GM23338 (cell line): ENCODE measurements at regions not wholly inside any gene's neighbourhood (a gene's known extent, or its start where the extent isn't known, plus 50 kb on each side); places are given as distances from the start of the nearest gene placed in this dataset.

Experiments used
- ATAC-seq: fragments of 200-7000 bp; cut with Tn5 transposase; 3 replicates; pipeline ENCODE4 v1.9.1; 2020
- DNase-seq: peaks from one replicate; pipeline ENCODE4 v3.0.0-alpha.2; 2015; ENCODE audit warnings: low spot score
- H2AFZ ChIP-seq: fragments of 200-600 bp; sonication (generic); 2 replicates; pipeline ENCODE4 v1.8.0; 2016; ENCODE audit warnings: antibody characterized with exemption, mild to moderate bottlenecking, moderate library complexity
- H3F3A ChIP-seq: fragments of 200-600 bp; sonication (generic); replicated peaks from 2 replicates; pipeline ENCODE4 v1.8.0; 2017; ENCODE audit warnings: antibody characterized with exemption, mixed run types, low read depth
- H3K27ac ChIP-seq: fragments of 200-600 bp; sonication (generic); 2 replicates; pipeline ENCODE4 v1.6.1; 2016; ENCODE audit warnings: low read depth
- H3K27me3 ChIP-seq: fragments of 200-600 bp; sonication (generic); 2 replicates; pipeline ENCODE4 v1.8.0; 2016; ENCODE audit warnings: mild to moderate bottlenecking, mixed run types, moderate library complexity; ENCODE audit not compliant: insufficient read depth
- H3K36me3 ChIP-seq: fragments of 200-600 bp; sonication (generic); 2 replicates; pipeline ENCODE4 v1.8.0; 2016; ENCODE audit warnings: mild to moderate bottlenecking; ENCODE audit not compliant: insufficient read depth
- H3K4me1 ChIP-seq: fragments of 200-600 bp; sonication (generic); 2 replicates; pipeline ENCODE4 v1.8.0; 2016; ENCODE audit warnings: mild to moderate bottlenecking, moderate library complexity; ENCODE audit not compliant: insufficient read depth
- H3K4me2 ChIP-seq: fragments of 200-600 bp; sonication (generic); 2 replicates; pipeline ENCODE4 v1.7.1; 2017; ENCODE audit warnings: mixed run types
- H3K4me3 ChIP-seq: fragments of 200-600 bp; sonication (generic); 2 replicates; pipeline ENCODE4 v1.6.1; 2016; ENCODE audit warnings: mixed run types
- H3K79me2 ChIP-seq: fragments of 200-600 bp; sonication (generic); replicated peaks from 2 replicates; pipeline ENCODE4 v1.8.0; 2017; ENCODE audit warnings: mild to moderate bottlenecking; ENCODE audit not compliant: insufficient read depth
- H3K9me2 ChIP-seq: fragments of 200-600 bp; sonication (generic); 2 replicates; pipeline ENCODE4 v1.8.0; 2017; ENCODE audit not compliant: insufficient read depth
- H4K20me1 ChIP-seq: fragments of 200-600 bp; sonication (generic); replicated peaks from 2 replicates; pipeline ENCODE4 v1.8.0; 2017; ENCODE audit warnings: mild to moderate bottlenecking; ENCODE audit not compliant: insufficient read depth
- H3K27ac Mint-ChIP-seq: 2 replicates; pipeline ENCODE4 v1.8.0; 2020; ENCODE audit warnings: inconsistent platforms, mild to moderate bottlenecking, moderate library complexity, mixed read lengths
- H3K27me3 Mint-ChIP-seq: 3 replicates; pipeline ENCODE4 v1.8.0; 2022; ENCODE audit warnings: low read depth, mild to moderate bottlenecking, moderate library complexity, mixed read lengths, inconsistent platforms; ENCODE audit not compliant: insufficient read depth, poor library complexity
- H3K36me3 Mint-ChIP-seq: 3 replicates; pipeline ENCODE4 v1.8.0; 2021; ENCODE audit warnings: low read depth, mild to moderate bottlenecking, inconsistent platforms, moderate library complexity, mixed read lengths
- H3K4me1 Mint-ChIP-seq: 3 replicates; pipeline ENCODE4 v1.8.0; 2020; ENCODE audit warnings: mild to moderate bottlenecking, inconsistent platforms, mixed read lengths
- H3K4me3 Mint-ChIP-seq: 3 replicates; pipeline ENCODE4 v1.8.0; 2021; ENCODE audit warnings: moderate library complexity, mild to moderate bottlenecking, inconsistent platforms, mixed read lengths
- H3K9me3 Mint-ChIP-seq: 3 replicates; pipeline ENCODE4 v1.8.0; 2020; ENCODE audit warnings: moderate library complexity, mild to moderate bottlenecking, inconsistent platforms, mixed read lengths
- CREB1 ChIP-seq: fragments of 250-450 bp; sonication (Bioruptor Pico); IDR thresholded peaks from 2 replicates; pipeline ENCODE4 v1.5.0; 2020; ENCODE audit warnings: low read depth, mild to moderate bottlenecking, moderate library complexity
- EZH2 ChIP-seq: fragments of 200-600 bp; sonication (generic); IDR thresholded peaks from one replicate; pipeline ENCODE4 v1.8.0; 2017; ENCODE audit warnings: antibody characterized with exemption, mild to moderate bottlenecking, low read depth; ENCODE audit not compliant: unreplicated experiment
- EZH2phosphoT487 ChIP-seq: fragments of 200-600 bp; sonication (generic); IDR thresholded peaks from one replicate; pipeline ENCODE4 v1.8.1; 2018; ENCODE audit warnings: antibody characterized with exemption; ENCODE audit not compliant: unreplicated experiment
- JUNB ChIP-seq: IDR thresholded peaks from one replicate; pipeline ENCODE4 v1.6.1; 2016; ENCODE audit warnings: antibody characterized with exemption; ENCODE audit not compliant: unreplicated experiment
- NANOG ChIP-seq: IDR thresholded peaks from 2 replicates; pipeline ENCODE4 v1.6.1; 2016; ENCODE audit warnings: antibody characterized with exemption, borderline replicate concordance
- POLR2AphosphoS5 ChIP-seq: IDR thresholded peaks from 2 replicates; pipeline ENCODE4 v1.6.1; 2016; ENCODE audit warnings: antibody characterized with exemption, low read depth
- STAT1 ChIP-seq: IDR thresholded peaks from one replicate; pipeline ENCODE4 v1.6.1; 2016; ENCODE audit warnings: antibody characterized with exemption; ENCODE audit not compliant: unreplicated experiment
- ZNF114 ChIP-seq: fragments of 250-450 bp; sonication (Bioruptor Pico); IDR thresholded peaks from 2 replicates; pipeline ENCODE4 v1.5.0; 2020; ENCODE audit warnings: mild to moderate bottlenecking, moderate library complexity
- TF ChIP-seq, protein P1 (sequence below): IDR thresholded peaks from one replicate; pipeline ENCODE4 v1.6.1; 2018; ENCODE audit warnings: antibody characterized with exemption; ENCODE audit not compliant: unreplicated experiment
- TF ChIP-seq, protein P2 (sequence below): IDR thresholded peaks from 2 replicates; pipeline ENCODE4 v1.6.1; 2016; ENCODE audit warnings: antibody characterized with exemption
- TF ChIP-seq, protein P3 (sequence below), 2 experiments: fragments of 200-600 bp in 1 of 2; sonication (generic) in 1 of 2; conservative IDR thresholded peaks; 2 replicates each; pipeline versions ENCODE4 v1.5.1 to v1.6.1; 2016 to 2017; ENCODE audit warnings: antibody characterized with exemption in 2 of 2, low read depth in 2 of 2, mild to moderate bottlenecking in 2 of 2, moderate library complexity in 1 of 2

DNA sequence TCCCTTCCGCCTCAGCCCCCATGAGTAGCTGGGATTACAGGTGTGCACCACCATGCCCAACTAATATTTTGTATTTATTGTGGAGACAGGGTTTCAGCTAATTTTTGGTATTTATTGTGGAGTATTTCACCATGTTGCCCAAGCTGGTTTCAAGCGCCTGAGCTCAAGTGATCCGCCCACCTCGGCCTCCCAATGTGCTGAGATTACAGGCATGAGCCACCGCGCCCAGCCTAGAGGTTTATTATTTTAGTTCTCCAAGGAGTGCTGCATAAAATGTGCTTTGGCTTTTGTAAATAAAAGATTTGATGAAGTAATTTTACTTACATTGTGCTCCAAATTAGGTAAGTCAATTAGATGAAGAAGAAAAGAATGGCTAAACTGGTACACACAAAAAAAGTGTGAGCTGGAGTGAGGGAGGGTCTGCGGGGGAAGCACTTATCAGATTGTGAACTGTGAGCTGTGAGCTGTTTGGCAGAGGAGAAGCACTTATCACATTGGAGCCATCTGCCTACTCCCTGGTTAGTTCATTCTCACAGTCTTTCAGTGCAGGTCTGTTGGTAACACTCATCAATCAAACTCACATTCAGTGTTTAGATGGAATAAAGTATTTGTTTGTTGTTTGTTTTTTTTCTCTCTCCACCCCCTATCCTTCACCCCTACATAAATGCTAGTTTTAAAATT, 398.0 kb downstream of the EPHA7 start:
- H4K20me1 ChIP-seq, result no peaks in the 10 kb centered on the region
- no peaks in the 10 kb centered on the region for H3F3A ChIP-seq
- Mint-ChIP-seq H3K4me1 (peaks cover 4% of the 10 kb centered on the region; the same call in 1 of the 3 replicates), H3K27ac (no peak overlapping the region; the same call in 1 of the 2 replicates), H3K27me3 (no peaks in the 10 kb centered on the region), H3K9me3 (peaks cover 10% of the 10 kb centered on the region; the same call in 2 of the 3 replicates), H3K4me3 (no peak overlapping the region), H3K36me3 (no peaks in the 10 kb centered on the region)
- ATAC-seq (peak; percentile 50; the same call in 2 of the 3 replicates), DNase-seq (no peak)
- TF ChIP-seq JUNB, result no peak
- TF ChIP-seq, protein P1, sequence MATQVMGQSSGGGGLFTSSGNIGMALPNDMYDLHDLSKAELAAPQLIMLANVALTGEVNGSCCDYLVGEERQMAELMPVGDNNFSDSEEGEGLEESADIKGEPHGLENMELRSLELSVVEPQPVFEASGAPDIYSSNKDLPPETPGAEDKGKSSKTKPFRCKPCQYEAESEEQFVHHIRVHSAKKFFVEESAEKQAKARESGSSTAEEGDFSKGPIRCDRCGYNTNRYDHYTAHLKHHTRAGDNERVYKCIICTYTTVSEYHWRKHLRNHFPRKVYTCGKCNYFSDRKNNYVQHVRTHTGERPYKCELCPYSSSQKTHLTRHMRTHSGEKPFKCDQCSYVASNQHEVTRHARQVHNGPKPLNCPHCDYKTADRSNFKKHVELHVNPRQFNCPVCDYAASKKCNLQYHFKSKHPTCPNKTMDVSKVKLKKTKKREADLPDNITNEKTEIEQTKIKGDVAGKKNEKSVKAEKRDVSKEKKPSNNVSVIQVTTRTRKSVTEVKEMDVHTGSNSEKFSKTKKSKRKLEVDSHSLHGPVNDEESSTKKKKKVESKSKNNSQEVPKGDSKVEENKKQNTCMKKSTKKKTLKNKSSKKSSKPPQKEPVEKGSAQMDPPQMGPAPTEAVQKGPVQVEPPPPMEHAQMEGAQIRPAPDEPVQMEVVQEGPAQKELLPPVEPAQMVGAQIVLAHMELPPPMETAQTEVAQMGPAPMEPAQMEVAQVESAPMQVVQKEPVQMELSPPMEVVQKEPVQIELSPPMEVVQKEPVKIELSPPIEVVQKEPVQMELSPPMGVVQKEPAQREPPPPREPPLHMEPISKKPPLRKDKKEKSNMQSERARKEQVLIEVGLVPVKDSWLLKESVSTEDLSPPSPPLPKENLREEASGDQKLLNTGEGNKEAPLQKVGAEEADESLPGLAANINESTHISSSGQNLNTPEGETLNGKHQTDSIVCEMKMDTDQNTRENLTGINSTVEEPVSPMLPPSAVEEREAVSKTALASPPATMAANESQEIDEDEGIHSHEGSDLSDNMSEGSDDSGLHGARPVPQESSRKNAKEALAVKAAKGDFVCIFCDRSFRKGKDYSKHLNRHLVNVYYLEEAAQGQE, result no peak
- H3K27me3 ChIP-seq, result no peaks in the 10 kb centered on the region
- H2AFZ ChIP-seq, result peak overlapping the region; percentile 40; the same call in 1 of the 2 replicates
- no peaks in the 10 kb centered on the region for H3K79me2 ChIP-seq
- 0 out of 2 replicates have a peak, but pooled peaks cover 2% of the 10 kb centered on the region for H3K9me2 ChIP-seq
- no peaks in the 10 kb centered on the region for H3K4me1 ChIP-seq
- H3K4me3 ChIP-seq, result no peak overlapping the region
- H3K4me2 ChIP-seq, result no peak overlapping the region
- H3K36me3 ChIP-seq, result no peaks in the 10 kb centered on the region
- no peak overlapping the region for H3K27ac ChIP-seq

DNA sequence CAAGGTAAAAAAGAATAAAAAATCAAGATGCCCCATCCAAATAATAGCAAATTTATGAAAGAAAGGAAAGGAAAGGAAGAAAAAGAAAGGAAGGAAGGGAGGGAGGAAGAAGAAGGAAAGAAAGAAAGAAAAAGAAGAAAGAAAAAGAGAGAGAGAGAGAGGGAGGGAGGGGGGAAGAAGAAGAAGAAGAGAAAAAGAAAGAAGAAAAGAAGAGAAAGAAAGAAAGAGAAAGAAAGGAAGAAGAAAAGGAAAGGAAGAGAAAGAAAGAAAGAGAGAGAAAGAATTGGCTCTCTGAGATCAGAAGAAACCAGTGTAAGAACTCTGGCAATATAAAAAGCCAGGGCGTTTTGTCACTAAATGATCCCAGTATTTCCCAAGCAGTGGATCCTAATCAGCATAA, 401.7 kb downstream of the EPHA7 start:
- no peak overlapping the region for H3K4me2 ChIP-seq
- no peaks in the 10 kb centered on the region for H3K27me3 ChIP-seq
- Mint-ChIP-seq H3K36me3 (no peaks in the 10 kb centered on the region), H3K4me3 (no peak overlapping the region), H3K27me3 (peaks cover 5% of the 10 kb centered on the region), H3K4me1 (peaks cover 12% of the 10 kb centered on the region), H3K27ac (no peak overlapping the region), H3K9me3 (no peaks in the 10 kb centered on the region)
- H3K4me3 ChIP-seq, result no peak overlapping the region
- H3K4me1 ChIP-seq, result 0 out of 2 replicates have a peak, but pooled peaks cover 2% of the 10 kb centered on the region
- H3K9me2 ChIP-seq, result no peaks in the 10 kb centered on the region
- H3K27ac ChIP-seq, result no peak overlapping the region
- DNase-seq (no peak), ATAC-seq (no peak)
- TF ChIP-seq STAT1 (no peak), EZH2 (no peak), ZNF114 (no peak), EZH2phosphoT487 (no peak), CREB1 (CRISPR knock-in tag) (no peak), POLR2AphosphoS5 (no peak), NANOG (no peak)
- TF ChIP-seq, protein P2, sequence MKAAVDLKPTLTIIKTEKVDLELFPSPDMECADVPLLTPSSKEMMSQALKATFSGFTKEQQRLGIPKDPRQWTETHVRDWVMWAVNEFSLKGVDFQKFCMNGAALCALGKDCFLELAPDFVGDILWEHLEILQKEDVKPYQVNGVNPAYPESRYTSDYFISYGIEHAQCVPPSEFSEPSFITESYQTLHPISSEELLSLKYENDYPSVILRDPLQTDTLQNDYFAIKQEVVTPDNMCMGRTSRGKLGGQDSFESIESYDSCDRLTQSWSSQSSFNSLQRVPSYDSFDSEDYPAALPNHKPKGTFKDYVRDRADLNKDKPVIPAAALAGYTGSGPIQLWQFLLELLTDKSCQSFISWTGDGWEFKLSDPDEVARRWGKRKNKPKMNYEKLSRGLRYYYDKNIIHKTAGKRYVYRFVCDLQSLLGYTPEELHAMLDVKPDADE, result no peak
- TF ChIP-seq, protein P3, sequence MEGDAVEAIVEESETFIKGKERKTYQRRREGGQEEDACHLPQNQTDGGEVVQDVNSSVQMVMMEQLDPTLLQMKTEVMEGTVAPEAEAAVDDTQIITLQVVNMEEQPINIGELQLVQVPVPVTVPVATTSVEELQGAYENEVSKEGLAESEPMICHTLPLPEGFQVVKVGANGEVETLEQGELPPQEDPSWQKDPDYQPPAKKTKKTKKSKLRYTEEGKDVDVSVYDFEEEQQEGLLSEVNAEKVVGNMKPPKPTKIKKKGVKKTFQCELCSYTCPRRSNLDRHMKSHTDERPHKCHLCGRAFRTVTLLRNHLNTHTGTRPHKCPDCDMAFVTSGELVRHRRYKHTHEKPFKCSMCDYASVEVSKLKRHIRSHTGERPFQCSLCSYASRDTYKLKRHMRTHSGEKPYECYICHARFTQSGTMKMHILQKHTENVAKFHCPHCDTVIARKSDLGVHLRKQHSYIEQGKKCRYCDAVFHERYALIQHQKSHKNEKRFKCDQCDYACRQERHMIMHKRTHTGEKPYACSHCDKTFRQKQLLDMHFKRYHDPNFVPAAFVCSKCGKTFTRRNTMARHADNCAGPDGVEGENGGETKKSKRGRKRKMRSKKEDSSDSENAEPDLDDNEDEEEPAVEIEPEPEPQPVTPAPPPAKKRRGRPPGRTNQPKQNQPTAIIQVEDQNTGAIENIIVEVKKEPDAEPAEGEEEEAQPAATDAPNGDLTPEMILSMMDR (conservative IDR thresholded peaks at IDR 0.05; ENCODE audit: low read depth in 2 of 2), result 0 out of 4 replicates have a peak, but pooled peaks of 1 of the 2 experiments have one; percentile 5
- no peak overlapping the region for H2AFZ ChIP-seq
- H3K36me3 ChIP-seq, result no peaks in the 10 kb centered on the region
- no peaks in the 10 kb centered on the region for H3K79me2 ChIP-seq
- H4K20me1 ChIP-seq, result no peaks in the 10 kb centered on the region
- H3F3A ChIP-seq, result no peaks in the 10 kb centered on the region
